Peyer's patch (tissue), 4 donors: ENCODE measurements at regions not wholly inside any gene's neighbourhood (a gene's known extent, or its start where the extent isn't known, plus 50 kb on each side); places are given as distances from the start of the nearest gene placed in this dataset.

ENCODE experiments used
- CTCF ChIP-seq, 6 experiments: fragments of 450-650 bp in 4 of 6; fragments of 200-600 bp in 2 of 6; sonication (generic) in 1 of 6; IDR thresholded peaks; one replicate each; pipeline ENCODE4 v1.5.1; 2017 to 2019; ENCODE audit warnings: antibody characterized with exemption in 6 of 6, mild to moderate bottlenecking in 3 of 6, moderate library complexity in 1 of 6
- POLR2A ChIP-seq, 2 donors: fragments of 450-650 bp; IDR thresholded peaks; one replicate each; pipeline ENCODE4 v1.5.1; 2017; ENCODE audit warnings: antibody characterized with exemption in 2 of 2, mild to moderate bottlenecking in 2 of 2, moderate library complexity in 2 of 2

- TF ChIP-seq POLR2A (IDR thresholded peaks at IDR 0.05), result no peak
- no peak for TF ChIP-seq CTCF (IDR thresholded peaks at IDR 0.05)
These were observed 358.1 kb downstream of the VRK1 start for GRCh38 chr14:97155320-97155719.
